Activated T-cell treated with anti-CD3 and anti-CD28 coated beads, Interleukin-2, amount 50 U/mL, for 72 hours (primary cell): ENCODE measurements at regions not wholly inside any gene's neighbourhood (a gene's known extent, or its start where the extent isn't known, plus 50 kb on each side); places are given as distances from the start of the nearest gene placed in this dataset.

Source experiments
- ATAC-seq, 2 donors: fragments of 150-1000 bp; cut with Tn5 transposase; replicated peaks in 1 of 2; 2 replicates each; pipeline ENCODE4 v1.10.0; 2021; ENCODE audit warnings: moderate library complexity in 2 of 2, mild to moderate bottlenecking in 1 of 2
- DNase-seq, 2 donors: peaks; one replicate each; pipeline ENCODE4 v3.0.0; 2021 to 2022; ENCODE audit warnings: mixed read lengths in 1 of 2
- H3K27ac Mint-ChIP-seq: one replicate; pipeline ENCODE4 v1.8.0; 2022; ENCODE audit warnings: mild to moderate bottlenecking, moderate library complexity, mixed read lengths
- H3K27me3 Mint-ChIP-seq: one replicate; pipeline ENCODE4 v1.8.0; 2022; ENCODE audit warnings: low read depth, mixed read lengths
- H3K36me3 Mint-ChIP-seq, 2 donors: one replicate each; pipeline ENCODE4 v1.8.0; 2022; ENCODE audit warnings: mixed read lengths in 2 of 2, mild to moderate bottlenecking in 1 of 2; ENCODE audit not compliant: insufficient read depth in 2 of 2
- H3K4me1 Mint-ChIP-seq: one replicate; pipeline ENCODE4 v1.8.0; 2022; ENCODE audit warnings: low read depth, mixed read lengths
- H3K4me3 Mint-ChIP-seq, 2 donors: one replicate each; pipeline ENCODE4 v1.8.0; 2022; ENCODE audit warnings: mild to moderate bottlenecking in 2 of 2, mixed read lengths in 2 of 2, moderate library complexity in 2 of 2
- H3K9me3 Mint-ChIP-seq, 2 donors: one replicate each; pipeline ENCODE4 v1.8.0; 2022; ENCODE audit warnings: mixed read lengths in 2 of 2

DNA sequence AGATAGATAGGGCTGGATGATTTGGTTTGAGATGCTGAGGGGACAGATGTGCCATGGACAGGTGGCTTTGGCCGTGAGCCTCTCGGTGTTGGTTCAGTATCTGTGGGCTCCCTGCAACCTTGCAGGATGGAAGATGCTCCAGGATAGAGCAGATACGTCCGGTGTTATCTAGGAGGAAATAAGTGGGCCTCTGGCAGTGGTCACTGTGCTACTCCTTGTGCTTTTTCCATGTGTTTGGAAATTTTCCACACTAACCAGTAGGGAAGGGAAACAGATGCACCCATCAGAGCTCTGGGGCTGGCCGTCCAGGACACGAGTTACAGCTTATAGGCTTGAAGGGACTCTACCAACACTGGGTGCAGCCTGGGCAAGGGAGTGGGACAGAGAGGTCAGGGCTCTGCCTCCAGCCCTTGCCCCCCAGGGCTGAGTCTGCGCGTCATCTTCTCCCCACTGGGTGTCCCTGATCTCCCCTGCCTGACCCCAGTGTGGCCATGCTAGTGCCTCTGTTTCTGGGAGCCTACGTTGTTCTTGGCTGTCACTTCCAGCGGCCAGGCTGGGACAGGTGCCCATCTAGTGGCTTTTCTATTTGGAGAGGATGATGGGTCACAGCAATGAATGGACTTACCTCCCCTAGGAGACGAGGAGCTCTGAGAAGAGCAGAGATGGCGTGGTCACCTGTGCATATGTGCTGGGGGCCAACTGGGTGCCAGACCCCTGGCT is 166.9 kb downstream of the SEC14L1 start:
- H3K4me1 Mint-ChIP-seq: no peaks in the 10 kb centered on the region
- no peak for ATAC-seq
- no peak for DNase-seq
- H3K27ac Mint-ChIP-seq: no peak overlapping the region
- H3K27me3 Mint-ChIP-seq: no peaks in the 10 kb centered on the region
- no peaks in the 10 kb centered on the region for H3K36me3 Mint-ChIP-seq
- no peak overlapping the region for H3K4me3 Mint-ChIP-seq
- H3K9me3 Mint-ChIP-seq: no peaks in the 10 kb centered on the region

DNA sequence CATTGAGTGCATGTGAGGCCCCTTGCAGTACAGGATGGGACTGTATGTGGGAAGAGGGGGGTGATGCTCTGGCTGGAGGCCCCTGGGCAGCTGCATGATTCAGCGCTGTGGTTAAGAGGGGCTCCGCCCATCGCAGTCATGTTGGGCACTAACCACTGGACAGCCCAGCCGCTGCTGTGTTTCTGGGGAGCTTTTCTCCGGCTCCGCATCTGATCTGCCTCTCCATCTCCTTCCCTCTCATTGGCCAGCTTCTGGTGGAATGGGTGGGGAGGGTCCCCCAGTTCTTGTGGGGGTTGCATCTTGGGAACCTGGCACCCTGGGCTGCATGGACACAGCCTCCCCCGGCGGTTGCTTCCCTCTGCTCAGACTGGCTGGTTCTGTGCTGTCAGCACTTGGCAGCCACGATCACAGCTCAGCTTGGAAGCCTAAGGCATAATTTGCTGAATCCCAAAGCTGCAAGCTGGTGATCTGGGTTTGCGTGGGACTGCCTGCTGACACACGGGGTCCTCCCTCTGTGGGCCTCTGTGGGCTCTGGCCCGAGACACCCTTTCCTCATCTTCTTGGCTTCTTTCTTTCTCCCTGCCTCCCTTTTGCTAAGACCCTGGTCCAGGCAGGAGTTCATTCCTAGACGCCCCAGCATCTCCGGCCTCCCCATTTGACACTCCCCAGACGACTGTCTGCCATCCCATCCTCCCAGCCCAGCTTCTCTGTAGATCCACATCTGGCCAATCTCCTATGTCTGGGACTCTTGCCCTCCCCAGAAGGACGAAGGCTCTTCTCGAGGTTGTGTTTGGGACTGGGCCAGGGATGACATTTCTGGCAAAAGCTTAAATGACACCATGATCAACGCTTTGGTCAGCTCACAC is 168.3 kb downstream of the SEC14L1 start:
- DNase-seq (no peak), ATAC-seq (no peak)
- no peak overlapping the region for H3K4me3 Mint-ChIP-seq
- H3K4me1 Mint-ChIP-seq: no peaks in the 10 kb centered on the region
- no peak overlapping the region for H3K27ac Mint-ChIP-seq
- H3K36me3 Mint-ChIP-seq: no peaks in the 10 kb centered on the region
- no peaks in the 10 kb centered on the region for H3K9me3 Mint-ChIP-seq
- H3K27me3 Mint-ChIP-seq: no peaks in the 10 kb centered on the region

- no peak overlapping the region for H3K27ac Mint-ChIP-seq
- no peak overlapping the region for H3K4me3 Mint-ChIP-seq
- no peak for DNase-seq
- no peaks in the 10 kb centered on the region for H3K36me3 Mint-ChIP-seq
- no peaks in the 10 kb centered on the region for H3K9me3 Mint-ChIP-seq
- H3K4me1 Mint-ChIP-seq: peaks cover 3% of the 10 kb centered on the region
- ATAC-seq: no peak
- H3K27me3 Mint-ChIP-seq: no peaks in the 10 kb centered on the region
Observed at GRCh38 chr17:77310336-77310735, 169.6 kb downstream of the SEC14L1 start.

GRCh38 chr17:77311371-77311981 is 170.7 kb downstream of the SEC14L1 start:
- H3K9me3 Mint-ChIP-seq: no peaks in the 10 kb centered on the region
- H3K36me3 Mint-ChIP-seq: no peaks in the 10 kb centered on the region
- H3K27me3 Mint-ChIP-seq: no peaks in the 10 kb centered on the region
- H3K4me1 Mint-ChIP-seq: peaks cover 6% of the 10 kb centered on the region
- no peak for ATAC-seq
- no peak overlapping the region for H3K4me3 Mint-ChIP-seq
- DNase-seq: no peak
- H3K27ac Mint-ChIP-seq: no peak overlapping the region

- no peaks in the 10 kb centered on the region for H3K9me3 Mint-ChIP-seq
- H3K4me3 Mint-ChIP-seq: no peak overlapping the region
- ATAC-seq (no peak), DNase-seq (no peak)
- H3K4me1 Mint-ChIP-seq: peaks cover 6% of the 10 kb centered on the region
- H3K27me3 Mint-ChIP-seq: no peaks in the 10 kb centered on the region
- H3K27ac Mint-ChIP-seq: no peak overlapping the region
- H3K36me3 Mint-ChIP-seq: no peaks in the 10 kb centered on the region
Observed at GRCh38 chr17:77312061-77312701, 171.4 kb downstream of the SEC14L1 start.

- no peak for ATAC-seq
- no peaks in the 10 kb centered on the region for H3K27me3 Mint-ChIP-seq
- H3K36me3 Mint-ChIP-seq: no peaks in the 10 kb centered on the region
- peaks cover 6% of the 10 kb centered on the region for H3K4me1 Mint-ChIP-seq
- H3K4me3 Mint-ChIP-seq: no peak overlapping the region
- no peak for DNase-seq
- H3K9me3 Mint-ChIP-seq: no peaks in the 10 kb centered on the region
- H3K27ac Mint-ChIP-seq: no peak overlapping the region
Observed at GRCh38 chr17:77312786-77313599, 172.2 kb downstream of the SEC14L1 start.

GRCh38 chr17:77313831-77314230 is 173.1 kb downstream of the SEC14L1 start:
- Mint-ChIP-seq H3K4me3 (no peak overlapping the region), H3K9me3 (no peaks in the 10 kb centered on the region), H3K4me1 (peaks cover 10% of the 10 kb centered on the region), H3K27me3 (no peaks in the 10 kb centered on the region), H3K27ac (no peak overlapping the region), H3K36me3 (no peaks in the 10 kb centered on the region)
- no peak for ATAC-seq
- no peak for DNase-seq

- no peak for DNase-seq
Observed at GRCh38 chr17:77314601-77315000, 173.8 kb downstream of the SEC14L1 start.

GRCh38 chr17:77315010-77315409 is 174.2 kb downstream of the SEC14L1 start:
- Mint-ChIP-seq H3K4me1 (peaks cover 21% of the 10 kb centered on the region), H3K9me3 (no peaks in the 10 kb centered on the region), H3K4me3 (no peak overlapping the region), H3K36me3 (no peaks in the 10 kb centered on the region), H3K27me3 (no peaks in the 10 kb centered on the region), H3K27ac (no peak overlapping the region)
- DNase-seq (no peak), ATAC-seq (no peak)

More at GRCh38 chr17:77314601-77315000, 173.8 kb downstream of the SEC14L1 start:
- no peak overlapping the region for H3K4me3 Mint-ChIP-seq
- H3K27ac Mint-ChIP-seq: no peak overlapping the region
- H3K9me3 Mint-ChIP-seq: no peaks in the 10 kb centered on the region
- no peaks in the 10 kb centered on the region for H3K36me3 Mint-ChIP-seq
- no peaks in the 10 kb centered on the region for H3K27me3 Mint-ChIP-seq
- no peak for ATAC-seq
- peaks cover 17% of the 10 kb centered on the region for H3K4me1 Mint-ChIP-seq

- H3K9me3 Mint-ChIP-seq: no peaks in the 10 kb centered on the region
- ATAC-seq: no peak
Observed at GRCh38 chr17:77315551-77316190, 174.9 kb downstream of the SEC14L1 start.

GRCh38 chr17:77316191-77316641 is 175.4 kb downstream of the SEC14L1 start:
- DNase-seq (no peak), ATAC-seq (no peak)
- H3K27me3 Mint-ChIP-seq: no peaks in the 10 kb centered on the region
- peaks cover 32% of the 10 kb centered on the region for H3K4me1 Mint-ChIP-seq
- no peaks in the 10 kb centered on the region for H3K9me3 Mint-ChIP-seq
- no peak overlapping the region for H3K4me3 Mint-ChIP-seq
- H3K27ac Mint-ChIP-seq: no peak overlapping the region
- no peaks in the 10 kb centered on the region for H3K36me3 Mint-ChIP-seq

More at GRCh38 chr17:77315551-77316190, 174.9 kb downstream of the SEC14L1 start:
- no peak for DNase-seq
- no peak overlapping the region for H3K27ac Mint-ChIP-seq
- no peaks in the 10 kb centered on the region for H3K36me3 Mint-ChIP-seq
- H3K4me1 Mint-ChIP-seq: peaks cover 28% of the 10 kb centered on the region
- H3K27me3 Mint-ChIP-seq: no peaks in the 10 kb centered on the region
- no peak overlapping the region for H3K4me3 Mint-ChIP-seq

- no peak for DNase-seq
- Mint-ChIP-seq H3K36me3 (no peaks in the 10 kb centered on the region), H3K4me1 (peaks cover 37% of the 10 kb centered on the region), H3K4me3 (no peak overlapping the region), H3K9me3 (no peaks in the 10 kb centered on the region), H3K27ac (no peak overlapping the region), H3K27me3 (no peaks in the 10 kb centered on the region)
- no peak for ATAC-seq
Observed at GRCh38 chr17:77316651-77317050, 175.9 kb downstream of the SEC14L1 start.
